Naive B cell (primary cell): ENCODE measurements at regions not wholly inside any gene's neighbourhood (a gene's known extent, or its start where the extent isn't known, plus 50 kb on each side); places are given as distances from the start of the nearest gene placed in this dataset.

Source experiments
- ATAC-seq, 2 donors: fragments of 150-1000 bp; cut with Tn5 transposase; 2 replicates each; pipeline ENCODE4 v1.10.0; 2021; ENCODE audit warnings: low read depth in 2 of 2, mild to moderate bottlenecking in 2 of 2, moderate library complexity in 2 of 2
- DNase-seq: peaks from one replicate; pipeline ENCODE4 v3.0.0; 2022
- H3K27ac Mint-ChIP-seq, 6 donors: one replicate each; pipeline ENCODE4 v1.8.0; 2020 to 2022; ENCODE audit warnings: mild to moderate bottlenecking in 6 of 6, mixed read lengths in 6 of 6, moderate library complexity in 5 of 6, inconsistent platforms in 2 of 6
- H3K27me3 Mint-ChIP-seq, 3 donors: one replicate each; pipeline ENCODE4 v1.8.0; 2021 to 2022; ENCODE audit warnings: mixed read lengths in 3 of 3, mild to moderate bottlenecking in 1 of 3
- H3K36me3 Mint-ChIP-seq, 2 donors: one replicate each; pipeline ENCODE4 v1.8.0; 2020 to 2022; ENCODE audit warnings: mixed read lengths in 2 of 2, inconsistent platforms in 1 of 2, mild to moderate bottlenecking in 1 of 2
- H3K4me1 Mint-ChIP-seq, 3 donors: one replicate each; pipeline ENCODE4 v1.8.0; 2020 to 2022; ENCODE audit warnings: mixed read lengths in 3 of 3, inconsistent platforms in 1 of 3, mild to moderate bottlenecking in 1 of 3, moderate library complexity in 1 of 3
- H3K4me3 Mint-ChIP-seq, 8 donors: one replicate each; pipeline ENCODE4 v1.8.0; 2020 to 2022; ENCODE audit warnings: mild to moderate bottlenecking in 8 of 8, mixed read lengths in 8 of 8, moderate library complexity in 8 of 8, inconsistent platforms in 2 of 8
- H3K9me3 Mint-ChIP-seq, 7 donors: one replicate each; pipeline ENCODE4 v1.8.0; 2020 to 2022; ENCODE audit warnings: mixed read lengths in 7 of 7, mild to moderate bottlenecking in 5 of 7, inconsistent platforms in 2 of 7, moderate library complexity in 1 of 7

DNA sequence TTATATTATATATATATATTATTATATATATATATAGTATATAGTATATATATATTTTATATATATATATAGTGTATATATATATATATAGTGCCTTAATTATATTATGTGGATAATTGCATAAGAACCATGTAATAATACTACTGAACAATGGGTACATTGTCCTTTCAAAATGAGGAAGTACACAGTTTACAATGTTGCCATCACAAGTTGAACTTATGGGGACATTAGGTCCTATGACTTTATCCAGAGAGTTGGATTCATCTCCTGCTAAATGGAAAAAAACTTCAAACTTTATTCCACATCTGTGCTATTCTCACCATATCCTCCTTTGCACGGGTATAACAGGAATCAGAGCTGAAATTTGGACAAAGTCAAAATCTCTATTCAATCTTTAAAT, 105.0 kb upstream of the AGR3 start:
- no peak overlapping the region for H3K4me3 Mint-ChIP-seq
- H3K27me3 Mint-ChIP-seq = peaks cover 0 to 12% (median 8%) of the 10 kb centered on the region in 3 donors
- H3K27ac Mint-ChIP-seq = no peak overlapping the region
- peaks cover 2 to 6% (median 4%) of the 10 kb centered on the region in 3 donors for H3K4me1 Mint-ChIP-seq
- no peaks in the 10 kb centered on the region for H3K9me3 Mint-ChIP-seq
- ATAC-seq = no peak
- H3K36me3 Mint-ChIP-seq = no peaks in the 10 kb centered on the region
- no peak for DNase-seq

- no peaks in the 10 kb centered on the region for H3K36me3 Mint-ChIP-seq
- H3K27me3 Mint-ChIP-seq = peaks cover 0 to 8% (median 4%) of the 10 kb centered on the region in 3 donors
- no peak for ATAC-seq
- H3K9me3 Mint-ChIP-seq = no peaks in the 10 kb centered on the region
- H3K4me3 Mint-ChIP-seq = no peak overlapping the region
- no peak overlapping the region for H3K27ac Mint-ChIP-seq
- H3K4me1 Mint-ChIP-seq = no peaks in the 10 kb centered on the region
- DNase-seq = no peak
These were observed 108.1 kb upstream of the AGR3 start for GRCh38 chr7:16989811-16990413.

DNA sequence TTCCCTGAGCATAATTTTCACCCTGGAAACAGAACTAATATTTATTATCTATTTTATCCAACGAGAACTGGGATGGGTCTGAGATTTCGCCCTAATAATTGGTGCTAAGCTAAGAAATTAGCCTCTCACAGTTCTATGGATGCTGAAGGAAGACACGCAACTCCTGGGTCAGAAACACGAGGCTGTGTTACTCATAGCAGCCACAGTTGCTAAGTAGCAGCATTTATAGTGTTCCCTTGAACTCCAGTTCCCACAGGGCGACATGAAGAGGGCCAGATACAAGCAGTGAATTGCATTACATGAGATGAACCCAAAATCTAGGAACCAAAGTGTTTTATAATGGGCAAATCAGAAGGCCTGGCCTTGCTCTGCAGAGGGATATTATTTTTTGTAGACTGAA, 109.8 kb upstream of the AGR3 start:
- Mint-ChIP-seq H3K27me3 (peaks cover 0 to 4% (median 4%) of the 10 kb centered on the region in 3 donors), H3K4me3 (no peak overlapping the region), H3K4me1 (no peaks in the 10 kb centered on the region), H3K36me3 (no peaks in the 10 kb centered on the region), H3K9me3 (peaks cover 0 to 6% (median 0%) of the 10 kb centered on the region in 7 donors), H3K27ac (no peak overlapping the region)
- ATAC-seq (no peak), DNase-seq (no peak)

GRCh38 chr7:16993543-16993942, 111.8 kb upstream of the AGR3 start:
- H3K4me3 Mint-ChIP-seq = no peak overlapping the region
- H3K9me3 Mint-ChIP-seq = peaks cover 0 to 21% (median 9%) of the 10 kb centered on the region in 7 donors
- no peak overlapping the region for H3K27ac Mint-ChIP-seq
- DNase-seq (no peak), ATAC-seq (no peak)
- no peaks in the 10 kb centered on the region for H3K4me1 Mint-ChIP-seq
- H3K27me3 Mint-ChIP-seq = peaks cover 0 to 10% (median 0%) of the 10 kb centered on the region in 3 donors
- no peaks in the 10 kb centered on the region for H3K36me3 Mint-ChIP-seq

DNA sequence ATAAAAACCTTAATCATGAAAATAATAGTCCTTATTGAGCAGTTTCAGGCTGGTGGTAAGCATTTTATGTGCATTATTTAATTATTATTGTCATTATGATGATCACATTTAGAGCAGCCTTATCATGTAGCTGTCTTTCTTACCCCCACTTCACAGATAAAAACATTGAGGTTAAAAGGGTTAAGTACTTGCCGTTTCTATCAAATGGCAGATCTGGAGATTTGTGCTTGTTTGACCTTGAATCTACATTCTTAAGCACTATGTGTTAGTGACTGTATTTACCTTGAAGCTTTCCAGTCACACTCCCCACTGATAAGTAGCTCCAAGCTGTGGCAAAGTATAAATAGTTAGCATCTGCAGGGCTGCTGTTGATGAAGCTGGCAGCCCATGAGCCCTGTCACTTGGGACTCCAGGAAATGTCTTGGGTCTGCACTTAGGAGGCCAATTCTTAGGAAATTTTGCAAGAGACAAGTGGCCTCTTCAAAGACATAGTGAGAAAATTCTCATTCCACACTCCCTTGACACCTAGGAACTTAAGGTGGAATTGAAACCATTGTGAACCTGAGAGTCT, 116.8 kb upstream of the AGR3 start:
- DNase-seq (no peak), ATAC-seq (no peak)
- no peaks in the 10 kb centered on the region for H3K36me3 Mint-ChIP-seq
- peaks cover 0 to 21% (median 13%) of the 10 kb centered on the region in 7 donors for H3K9me3 Mint-ChIP-seq
- no peak overlapping the region for H3K4me3 Mint-ChIP-seq
- peaks cover 5 to 6% (median 6%) of the 10 kb centered on the region in 3 donors for H3K4me1 Mint-ChIP-seq
- H3K27me3 Mint-ChIP-seq = peaks cover 0 to 6% (median 0%) of the 10 kb centered on the region in 3 donors
- no peak overlapping the region for H3K27ac Mint-ChIP-seq

DNA sequence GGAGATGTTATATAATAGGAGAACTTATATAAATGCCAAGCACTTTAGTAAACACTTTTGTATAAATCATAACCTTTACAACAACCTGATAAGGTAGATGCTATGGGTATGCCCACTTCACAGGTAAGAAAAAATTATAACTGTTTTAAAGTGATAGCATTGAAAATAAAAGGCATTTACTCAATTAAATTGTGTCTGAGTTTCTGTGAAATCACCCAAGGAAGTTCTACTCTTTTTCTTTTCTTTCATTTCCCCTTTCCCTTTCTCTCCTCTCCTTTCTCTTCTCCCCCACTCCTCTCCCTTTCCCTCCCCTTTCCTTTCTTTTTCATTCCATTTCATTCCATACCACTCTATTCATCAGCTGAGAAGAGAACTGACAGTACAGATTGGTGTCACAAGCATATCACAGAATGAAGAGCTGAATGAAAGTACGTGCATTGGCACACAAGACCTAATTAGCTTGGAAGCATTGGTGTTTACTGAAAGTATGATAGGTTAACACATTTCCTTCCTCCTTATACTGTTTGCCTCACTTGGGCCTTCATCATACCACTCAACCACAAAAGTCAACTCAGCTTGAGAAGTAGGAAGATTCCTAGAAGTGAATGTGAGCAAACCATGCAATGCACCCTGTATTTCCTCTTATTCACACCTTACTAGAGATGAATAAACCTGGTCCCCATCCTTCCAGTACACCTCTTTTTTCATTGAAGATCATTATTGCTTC, 117.9 kb upstream of the AGR3 start:
- Mint-ChIP-seq H3K4me3 (peak overlapping the region in 1 of 8 donors; percentile 16), H3K36me3 (no peaks in the 10 kb centered on the region), H3K9me3 (peaks cover 0 to 21% (median 13%) of the 10 kb centered on the region in 7 donors), H3K27me3 (peaks cover 0 to 6% (median 0%) of the 10 kb centered on the region in 3 donors), H3K27ac (no peak overlapping the region), H3K4me1 (peaks cover 5 to 6% (median 6%) of the 10 kb centered on the region in 3 donors)
- ATAC-seq (no peak), DNase-seq (no peak)

- no peak for ATAC-seq
- no peak overlapping the region for H3K4me3 Mint-ChIP-seq
- no peaks in the 10 kb centered on the region for H3K27me3 Mint-ChIP-seq
- no peaks in the 10 kb centered on the region for H3K36me3 Mint-ChIP-seq
- no peak for DNase-seq
- H3K27ac Mint-ChIP-seq = peak overlapping the region in 1 of 6 donors; percentile 26
- no peaks in the 10 kb centered on the region for H3K4me1 Mint-ChIP-seq
- peaks cover 0 to 4% (median 0%) of the 10 kb centered on the region in 7 donors for H3K9me3 Mint-ChIP-seq
These were observed 123.5 kb upstream of the AGR3 start for GRCh38 chr7:17005271-17005670.

GRCh38 chr7:17007841-17008240, 126.1 kb upstream of the AGR3 start:
- H3K27ac Mint-ChIP-seq = peak overlapping the region in 1 of 6 donors; percentile 81
- H3K36me3 Mint-ChIP-seq = no peaks in the 10 kb centered on the region
- ATAC-seq (no peak), DNase-seq (no peak)
- no peaks in the 10 kb centered on the region for H3K27me3 Mint-ChIP-seq
- H3K9me3 Mint-ChIP-seq = peaks cover 0 to 4% (median 0%) of the 10 kb centered on the region in 7 donors
- H3K4me1 Mint-ChIP-seq = no peaks in the 10 kb centered on the region
- no peak overlapping the region for H3K4me3 Mint-ChIP-seq

DNA sequence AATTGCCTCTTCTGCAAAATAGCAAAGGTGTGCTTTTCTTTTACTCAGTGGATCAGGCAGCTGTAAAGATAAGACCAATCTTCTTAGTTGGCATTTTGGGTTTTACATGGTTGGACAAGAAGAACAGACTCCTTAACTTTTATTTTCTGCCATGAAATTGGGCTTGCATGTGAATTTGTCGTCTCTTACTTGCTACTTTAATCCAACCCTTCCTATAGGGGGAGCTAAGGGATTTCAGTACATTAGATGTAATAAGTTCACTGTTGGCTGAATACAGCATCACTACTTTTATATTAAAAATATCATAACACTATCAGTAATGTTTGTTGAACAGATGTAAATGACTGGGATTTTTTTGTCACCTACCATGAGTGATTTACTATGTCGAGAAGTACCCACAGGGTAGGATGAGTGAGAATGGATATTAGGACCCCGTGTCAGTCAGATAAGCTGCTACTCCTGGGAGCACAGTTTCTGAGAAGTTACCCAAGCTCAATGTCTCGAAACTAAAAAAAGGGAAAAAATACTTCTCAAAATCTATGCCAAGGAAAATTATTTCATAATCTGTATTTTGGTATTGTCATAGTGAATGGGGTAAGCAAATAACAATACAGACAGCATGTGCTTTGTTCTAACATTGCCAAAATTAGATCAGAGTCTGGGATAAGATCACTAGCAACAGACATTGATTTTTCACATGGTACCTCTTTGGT, 127.4 kb upstream of the AGR3 start:
- Mint-ChIP-seq H3K36me3 (no peaks in the 10 kb centered on the region), H3K27ac (peak overlapping the region in 1 of 6 donors; percentile 11), H3K4me3 (no peak overlapping the region), H3K27me3 (no peaks in the 10 kb centered on the region), H3K9me3 (peaks cover 0 to 4% (median 0%) of the 10 kb centered on the region in 7 donors), H3K4me1 (no peaks in the 10 kb centered on the region)
- DNase-seq = no peak
- no peak for ATAC-seq

GRCh38 chr7:17009933-17010332, 128.2 kb upstream of the AGR3 start:
- Mint-ChIP-seq H3K27me3 (no peaks in the 10 kb centered on the region), H3K27ac (no peak overlapping the region), H3K4me3 (no peak overlapping the region), H3K4me1 (no peaks in the 10 kb centered on the region), H3K36me3 (no peaks in the 10 kb centered on the region), H3K9me3 (peaks cover 0 to 4% (median 0%) of the 10 kb centered on the region in 7 donors)
- ATAC-seq (no peak), DNase-seq (no peak)

DNA sequence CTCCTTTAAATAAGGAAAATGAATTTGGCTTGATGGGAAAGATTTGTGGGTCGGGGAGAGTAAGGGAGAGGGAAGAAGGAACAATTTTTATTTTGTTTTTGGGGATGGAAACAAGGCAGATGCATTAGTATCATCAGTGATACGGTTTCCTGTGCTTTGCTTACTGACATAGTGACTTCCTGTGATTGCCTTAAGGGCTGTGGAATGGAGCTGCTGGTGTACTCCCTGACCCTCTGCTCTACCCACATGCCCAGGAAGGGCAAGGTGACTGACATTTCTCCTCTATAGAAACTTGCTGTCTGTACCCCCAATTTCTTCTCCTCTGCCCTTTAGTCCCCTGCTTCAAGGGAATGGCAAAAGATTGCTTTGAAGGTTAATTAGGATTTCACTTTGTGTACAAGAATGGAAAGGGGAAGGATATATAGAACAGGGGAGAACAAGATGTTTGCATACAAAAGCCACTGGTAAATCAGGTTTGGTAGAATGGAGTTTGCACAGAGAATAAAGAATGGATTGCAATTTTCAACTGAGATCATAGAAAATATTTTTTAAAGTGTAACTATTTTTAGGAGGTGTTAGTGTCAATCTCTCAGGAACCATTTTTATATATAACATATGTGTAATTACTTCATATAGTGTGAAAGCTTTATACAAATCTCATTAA, 129.0 kb upstream of the AGR3 start:
- Mint-ChIP-seq H3K4me1 (no peaks in the 10 kb centered on the region), H3K36me3 (no peaks in the 10 kb centered on the region), H3K4me3 (no peak overlapping the region), H3K9me3 (no peaks in the 10 kb centered on the region), H3K27me3 (no peaks in the 10 kb centered on the region), H3K27ac (no peak overlapping the region)
- DNase-seq (no peak), ATAC-seq (no peak)

- Mint-ChIP-seq H3K36me3 (no peaks in the 10 kb centered on the region), H3K27me3 (no peaks in the 10 kb centered on the region), H3K4me1 (no peaks in the 10 kb centered on the region), H3K9me3 (no peaks in the 10 kb centered on the region), H3K27ac (no peak overlapping the region), H3K4me3 (no peak overlapping the region)
- no peak for ATAC-seq
- no peak for DNase-seq
These were observed 131.4 kb upstream of the AGR3 start for GRCh38 chr7:17013204-17013603.

DNA sequence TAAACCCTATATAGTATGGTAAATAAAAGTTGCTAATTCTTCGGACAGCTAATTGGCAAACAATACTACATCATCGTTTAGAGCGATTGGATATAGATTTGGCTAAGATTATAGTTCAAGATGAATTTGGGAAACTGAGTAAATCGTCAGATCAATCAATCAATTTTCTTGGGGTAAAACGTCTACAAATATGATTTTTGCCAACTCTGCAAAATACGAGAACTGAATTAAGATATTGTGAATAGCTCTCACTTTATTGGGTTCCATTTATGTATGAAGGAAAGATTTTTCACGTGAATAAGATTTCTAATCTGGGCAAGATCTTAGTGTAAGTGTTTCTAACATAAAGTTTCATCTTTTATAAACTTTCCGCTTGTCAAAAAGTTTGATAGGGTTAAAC, 132.9 kb upstream of the AGR3 start:
- no peak overlapping the region for H3K4me3 Mint-ChIP-seq
- no peak overlapping the region for H3K27ac Mint-ChIP-seq
- no peaks in the 10 kb centered on the region for H3K27me3 Mint-ChIP-seq
- DNase-seq = no peak
- no peaks in the 10 kb centered on the region for H3K9me3 Mint-ChIP-seq
- no peaks in the 10 kb centered on the region for H3K36me3 Mint-ChIP-seq
- H3K4me1 Mint-ChIP-seq = no peaks in the 10 kb centered on the region
- ATAC-seq = no peak
